Stimulated activated CD4-positive, alpha-beta T cell treated with anti-CD3 and anti-CD28 coated beads, Interleukin-12 subunit alpha, Interleukin-12 subunit beta, amount 100 ng/mL, for 48 hours (primary cell): ENCODE measurements at regions not wholly inside any gene's neighbourhood (a gene's known extent, or its start where the extent isn't known, plus 50 kb on each side); places are given as distances from the start of the nearest gene placed in this dataset.
A peak's percentile ranks its signal among the peaks of the same experiment; 100 is the strongest.

Experiments
- DNase-seq, 3 donors: peaks; one replicate each; pipeline ENCODE4 v3.0.0-alpha.2; 2020; ENCODE audit warnings: low read depth in 2 of 3, low spot score in 1 of 3

DNA sequence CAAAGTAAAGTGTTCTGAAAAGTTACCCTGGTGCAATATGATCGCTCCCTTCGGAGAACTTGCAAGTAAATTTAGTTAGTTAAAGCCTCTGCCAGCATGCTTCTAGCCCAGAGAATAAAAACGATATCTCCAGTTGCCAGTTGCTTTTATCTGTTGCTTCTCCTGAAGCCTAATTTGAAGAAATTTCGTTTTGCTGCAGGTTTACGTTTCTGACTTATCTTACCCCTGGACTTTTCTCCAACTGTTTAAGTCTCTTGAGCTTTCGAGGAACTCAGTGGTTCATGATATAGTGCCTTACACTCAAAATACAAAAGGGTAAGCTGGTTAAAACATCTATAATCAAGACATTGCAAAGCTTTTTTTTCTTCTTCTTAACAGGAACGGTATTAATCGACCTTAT, 131.1 kb downstream of the FAM161A start:
- no peak for DNase-seq

DNA sequence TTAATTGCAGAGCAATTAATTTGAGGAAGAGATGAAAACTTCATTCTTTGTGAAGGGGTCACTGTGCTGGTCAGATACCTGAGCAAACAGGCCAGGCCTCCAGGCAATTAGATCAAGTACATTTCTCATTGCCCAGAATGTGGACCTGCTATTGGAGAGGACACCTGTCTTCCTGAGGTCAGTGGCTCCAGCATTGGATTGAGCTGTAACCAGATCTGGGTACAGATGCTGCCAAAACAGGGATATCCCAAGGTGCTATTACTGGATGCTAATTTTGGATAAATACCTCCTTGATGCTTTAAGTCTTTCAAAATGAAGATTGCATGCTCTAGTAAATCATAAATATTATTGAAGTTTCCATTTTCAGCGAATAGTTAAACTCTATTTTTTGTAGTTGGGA, 131.5 kb downstream of the FAM161A start:
- no peak for DNase-seq

DNA sequence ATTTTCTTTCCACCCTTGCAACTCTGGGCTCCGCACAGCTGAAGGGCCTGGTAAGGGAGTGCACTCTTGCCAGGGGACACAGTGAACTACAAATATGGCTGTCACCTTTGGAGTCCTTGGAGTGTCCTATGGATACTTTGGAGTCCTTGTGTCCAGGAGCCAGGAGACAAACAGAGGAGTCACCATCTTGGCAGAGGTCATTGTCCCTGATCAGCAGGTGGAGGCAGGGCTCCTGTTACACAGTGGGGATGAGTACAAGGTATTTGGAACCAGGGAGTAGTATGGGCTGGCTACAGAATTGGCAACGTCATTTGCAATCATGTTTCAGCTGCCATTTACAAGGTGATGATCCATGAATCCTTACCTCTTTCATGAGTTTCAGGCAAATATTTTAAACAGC, 132.5 kb downstream of the FAM161A start:
- DNase-seq, result no peak

DNA sequence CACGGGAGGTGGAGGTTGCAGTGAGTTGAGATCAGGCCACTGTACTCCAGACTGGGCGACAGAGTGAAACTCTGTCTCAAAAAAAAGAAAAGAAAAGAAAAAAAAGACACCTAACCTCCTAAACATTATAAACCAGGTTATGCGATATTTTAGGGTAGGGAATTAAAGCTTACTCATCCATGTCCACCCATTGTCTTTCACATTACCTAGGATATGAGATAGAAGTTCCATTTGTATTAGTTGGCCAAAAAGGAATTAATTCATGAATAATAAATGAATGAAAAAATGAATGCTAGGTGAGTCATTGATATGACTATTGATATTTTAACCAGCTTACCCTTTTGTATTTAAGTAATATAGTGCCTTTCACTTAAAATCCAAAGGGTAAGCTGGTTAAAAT, 132.9 kb downstream of the FAM161A start:
- DNase-seq, result no peak

DNA sequence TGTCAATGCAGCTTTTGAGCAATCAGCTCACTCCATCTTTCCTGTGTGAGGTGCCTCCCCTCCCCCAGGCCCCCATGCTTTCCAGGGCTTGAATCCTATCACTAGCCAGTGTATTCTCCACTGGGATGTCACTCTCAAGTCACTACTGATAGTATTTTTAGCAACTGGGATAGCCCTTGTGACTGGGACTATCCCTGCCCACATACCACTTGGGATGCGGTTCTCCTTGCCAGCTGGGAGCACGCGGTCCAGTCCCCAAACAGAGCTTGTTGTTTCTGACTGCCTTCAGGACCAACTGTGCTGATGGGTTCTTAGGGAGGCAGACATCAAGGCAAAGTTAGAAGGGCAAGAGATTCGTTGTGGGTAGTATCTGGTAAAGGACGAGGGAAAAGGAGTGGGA, 134.9 kb downstream of the FAM161A start:
- no peak for DNase-seq

DNA sequence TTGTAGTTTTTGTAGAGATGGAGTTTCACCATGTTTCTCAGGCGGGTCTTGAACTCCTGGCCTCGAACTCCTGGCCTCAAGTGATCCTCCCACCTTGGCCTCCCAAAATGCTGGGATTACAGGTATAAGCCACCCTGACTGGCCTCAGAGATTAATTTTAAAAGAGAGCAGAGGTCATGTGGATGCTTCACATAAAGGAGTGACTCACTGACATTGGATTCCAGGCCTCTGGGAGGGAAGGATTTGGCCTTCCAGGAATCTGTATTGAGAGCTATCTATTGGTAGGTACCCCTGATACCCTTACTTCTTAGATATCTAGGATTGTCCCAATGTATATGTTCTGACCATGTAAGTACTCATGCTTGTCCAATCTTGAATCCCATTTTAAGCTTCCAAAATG, 138.4 kb downstream of the FAM161A start:
- no peak for DNase-seq

DNA sequence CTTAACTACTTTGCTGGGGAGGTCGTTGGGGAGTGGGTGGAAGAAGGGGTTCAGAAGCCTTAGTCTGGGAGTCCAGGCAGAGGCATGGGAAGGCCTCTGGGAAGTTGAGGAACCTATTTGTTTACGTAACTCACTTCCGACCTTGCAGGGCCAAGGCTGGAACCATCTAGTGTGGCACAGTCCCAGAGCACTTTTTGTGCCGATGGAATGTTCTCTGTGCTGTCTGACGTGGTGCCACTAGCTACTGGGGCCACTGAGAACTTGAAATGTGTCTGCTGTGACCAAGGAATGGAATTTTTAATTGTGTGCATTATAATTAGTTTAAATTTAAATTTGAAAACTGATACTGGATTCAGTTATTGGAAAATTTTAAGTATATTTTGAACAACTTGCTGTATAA, 139.7 kb downstream of the FAM161A start:
- no peak for DNase-seq

DNA sequence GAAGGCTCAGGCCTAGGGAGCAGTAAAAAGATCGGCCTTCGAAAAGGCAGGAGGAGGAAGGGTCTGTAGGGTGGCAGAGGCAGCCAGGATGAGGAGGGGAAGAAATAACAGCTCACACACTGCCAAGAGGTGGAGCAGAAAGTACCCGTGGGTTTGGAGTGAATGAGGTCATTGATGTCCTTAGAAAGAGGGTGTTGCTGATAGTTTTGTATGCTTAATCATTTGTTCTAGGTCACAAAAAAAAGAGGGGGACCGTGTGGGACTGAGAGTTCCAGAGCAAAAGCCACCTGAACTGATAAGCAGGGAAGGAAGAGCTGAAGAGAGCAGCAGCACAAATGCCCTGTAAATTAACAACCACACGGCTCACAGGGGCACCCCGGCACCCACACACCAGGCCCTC, 140.4 kb downstream of the FAM161A start:
- no peak for DNase-seq

DNA sequence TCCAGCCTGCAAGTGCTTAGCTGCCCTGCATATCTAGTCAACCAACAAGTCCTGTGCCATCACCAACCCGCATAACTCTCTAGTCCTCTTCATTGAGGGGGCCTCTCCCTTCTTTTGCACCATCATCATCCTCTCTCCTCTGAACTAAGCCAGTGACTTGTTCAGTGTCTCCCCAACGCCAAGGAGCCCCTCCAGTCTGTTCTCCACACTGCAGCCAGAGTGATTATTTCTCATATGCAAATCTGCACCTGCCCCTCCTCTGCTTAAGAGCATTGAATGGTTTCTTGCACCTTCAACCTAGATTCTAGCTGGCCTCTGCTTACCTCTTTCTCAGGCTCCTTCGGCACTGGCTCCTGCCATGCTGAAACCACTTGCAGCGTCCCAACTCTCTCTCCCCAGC, 141.8 kb downstream of the FAM161A start:
- no peak for DNase-seq

DNA sequence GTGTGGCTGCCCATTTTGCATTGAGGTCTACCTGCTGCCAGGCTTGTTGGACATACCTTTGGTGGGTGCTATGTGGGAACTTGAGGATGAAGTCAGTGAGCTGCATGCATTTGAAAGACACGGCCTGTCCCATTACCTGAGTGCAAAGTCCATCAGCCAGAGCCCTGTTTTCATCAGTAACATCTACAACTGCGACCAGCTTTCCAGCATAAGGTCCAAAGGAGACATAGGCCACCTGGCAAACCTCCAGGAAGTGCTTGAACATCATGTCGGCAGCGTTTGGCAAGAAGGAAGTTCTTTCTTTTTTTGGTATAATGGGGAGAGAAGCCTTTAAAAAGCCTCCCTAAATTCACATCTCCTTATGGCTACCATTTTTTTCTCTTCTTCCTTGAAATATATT, 143.1 kb downstream of the FAM161A start:
- no peak for DNase-seq

DNA sequence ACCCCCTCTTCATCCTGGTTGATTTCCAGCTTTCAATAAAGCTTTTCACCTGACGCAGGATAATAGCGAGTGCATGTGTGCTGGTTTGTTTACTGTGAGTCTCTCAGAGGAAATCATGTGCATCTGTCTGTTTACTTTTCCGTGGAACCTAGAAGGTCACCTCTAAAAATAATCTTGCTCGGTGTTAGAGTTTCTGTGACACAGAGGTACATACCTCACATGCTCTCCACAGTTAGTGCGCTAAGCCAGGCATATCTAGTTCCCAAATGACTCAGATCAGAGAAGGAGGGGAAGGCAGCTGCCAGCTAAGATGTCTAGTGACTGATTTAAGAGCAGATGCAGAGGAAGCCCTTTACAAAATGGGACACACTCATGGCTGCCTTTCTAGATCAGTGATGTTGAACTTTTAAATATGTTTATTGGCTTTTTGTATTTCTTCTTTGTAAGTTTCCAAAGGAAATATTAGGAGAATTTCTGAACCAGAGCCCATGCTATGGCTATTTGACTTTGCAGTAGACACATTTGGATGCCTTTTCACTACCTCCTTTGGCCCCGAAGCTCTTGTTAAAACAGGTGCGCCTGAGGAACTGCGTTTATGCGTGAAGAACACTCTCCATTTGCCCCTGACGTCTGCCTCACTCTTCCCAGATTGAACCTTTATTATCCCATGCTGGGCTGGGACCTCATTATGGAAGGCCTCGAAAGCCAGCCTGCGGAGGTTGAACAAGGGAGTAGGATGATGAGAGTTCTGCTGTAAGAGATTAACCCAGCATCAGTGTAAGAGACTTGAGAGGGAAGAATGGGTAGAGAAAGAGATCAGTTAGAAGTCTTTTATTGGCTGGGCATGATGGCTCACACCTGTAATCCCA, 145.6 kb downstream of the FAM161A start:
- peak in 1 of 3 donors; percentile 6 for DNase-seq

DNA sequence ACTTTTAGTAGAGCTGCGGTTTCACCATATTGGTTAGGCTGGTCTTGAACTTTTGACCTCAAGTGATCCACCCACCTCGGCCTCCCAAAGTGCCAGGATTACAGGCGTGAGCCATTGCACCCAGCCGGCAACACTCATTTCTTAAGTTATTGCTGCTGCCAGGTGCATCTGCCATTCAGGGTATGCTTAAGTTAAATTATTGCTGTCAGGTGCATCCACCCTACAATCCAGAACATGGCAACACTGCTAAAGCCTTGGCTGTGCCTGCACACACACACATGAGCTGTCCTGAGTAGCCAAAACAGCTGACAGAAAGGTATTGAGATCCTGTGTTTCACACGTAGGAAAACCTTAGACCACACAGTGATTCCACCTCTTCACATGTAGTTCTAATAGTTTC, 148.2 kb downstream of the FAM161A start:
- DNase-seq, result no peak

DNA sequence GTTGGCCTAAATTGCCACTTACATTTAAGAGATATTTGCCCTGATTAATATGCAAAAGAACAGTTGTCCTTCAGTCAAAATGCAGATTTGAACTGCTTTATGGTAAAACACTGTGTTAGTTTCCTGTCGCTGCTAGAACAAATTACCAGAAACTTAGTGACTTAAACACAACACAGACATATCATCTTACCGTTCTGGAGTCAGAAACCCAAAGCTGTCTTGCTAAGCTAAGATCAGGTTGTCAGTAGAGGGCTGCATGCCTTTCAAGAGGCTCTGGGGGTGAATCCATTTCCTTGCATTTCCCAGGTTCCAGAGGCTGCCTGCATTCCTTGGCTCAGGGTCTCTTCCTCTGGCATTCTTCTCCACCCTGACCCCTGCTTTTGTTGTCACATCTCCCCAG, 149.5 kb downstream of the FAM161A start:
- no peak for DNase-seq

DNA sequence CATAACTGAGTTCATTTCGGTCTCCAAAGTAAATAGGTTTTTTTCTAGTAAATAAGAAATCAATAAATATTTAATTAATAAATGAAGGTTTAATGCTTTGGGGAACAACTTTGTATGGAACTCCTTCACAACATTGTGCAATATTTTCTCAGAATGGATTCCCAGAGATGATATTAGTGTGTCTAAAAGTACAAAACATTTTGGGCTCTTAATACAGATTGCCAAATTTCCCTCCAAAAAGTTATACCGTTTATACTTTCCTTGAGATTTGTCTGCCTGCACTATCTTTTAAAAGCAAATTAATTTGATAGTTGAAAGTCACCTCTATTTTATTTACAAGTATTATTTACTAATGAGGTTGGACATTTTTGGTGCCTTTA, 151.8 kb downstream of the FAM161A start:
- no peak for DNase-seq

DNA sequence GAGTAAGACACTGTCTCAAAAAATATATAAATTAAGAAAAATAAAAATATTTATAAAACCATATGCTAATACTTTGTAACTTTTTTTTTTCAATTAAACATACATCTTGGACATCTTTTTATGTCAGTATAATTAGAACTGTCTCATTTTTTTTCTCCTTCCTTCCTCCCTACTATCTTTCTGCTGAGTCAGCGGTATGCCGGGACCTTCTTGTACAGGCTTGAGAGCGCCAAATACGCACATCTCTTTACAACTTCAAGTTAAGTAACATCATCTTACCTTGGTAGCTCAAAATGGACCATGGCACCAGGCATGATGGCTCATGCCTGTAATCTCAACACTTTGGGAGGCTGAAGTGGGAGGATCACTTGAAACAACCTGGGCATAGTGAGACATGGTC, 153.4 kb downstream of the FAM161A start:
- no peak for DNase-seq

DNA sequence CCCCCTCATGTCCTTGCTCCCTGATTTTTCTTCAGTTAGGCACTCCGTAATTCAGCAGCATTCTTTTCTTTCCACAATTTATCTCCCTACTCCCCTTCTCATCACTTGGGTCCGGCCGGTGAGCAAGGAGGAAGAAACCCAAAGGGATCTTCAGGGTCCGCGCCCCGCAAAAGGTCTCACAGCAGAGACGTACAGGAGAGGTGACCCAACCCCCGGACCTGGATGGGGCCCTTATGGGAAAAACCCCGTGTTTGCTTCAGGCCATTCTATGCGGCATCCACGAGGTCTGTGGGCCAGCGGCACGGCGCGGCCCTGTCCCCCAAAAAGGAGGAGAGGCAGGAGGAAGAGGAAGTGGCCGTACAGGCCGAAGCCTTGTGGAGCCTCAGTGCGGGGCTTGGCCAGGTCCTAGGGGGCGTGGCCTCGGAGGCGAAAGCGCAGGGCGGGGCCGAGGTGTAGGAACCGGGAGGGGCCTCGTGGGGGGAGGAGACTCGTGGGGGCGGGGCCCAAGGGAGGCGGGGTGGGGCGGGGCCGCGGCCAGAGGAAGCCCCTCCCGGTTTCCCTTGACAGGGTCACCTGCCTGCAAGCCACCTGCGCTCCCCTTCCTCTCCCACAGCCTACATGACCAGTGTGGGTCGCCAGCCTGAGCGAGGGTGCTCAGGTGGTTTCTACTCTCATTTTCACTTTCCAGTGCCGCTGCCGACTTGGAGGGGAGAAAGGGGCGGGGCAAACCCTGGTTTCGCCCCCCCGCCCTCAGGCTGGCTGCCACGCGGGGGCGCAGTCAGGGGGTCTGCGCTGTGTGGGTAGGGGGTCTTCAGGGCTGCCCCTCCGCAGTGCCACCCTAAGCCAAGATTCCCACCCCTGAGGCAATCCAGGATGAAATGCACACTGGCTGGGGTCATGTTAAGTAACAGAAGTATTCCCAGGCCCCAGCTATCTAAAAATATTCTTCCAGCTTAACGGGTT, 156.4 kb upstream of the XPO1 start:
- peak; percentile 71 to 86 (median 80) for DNase-seq

DNA sequence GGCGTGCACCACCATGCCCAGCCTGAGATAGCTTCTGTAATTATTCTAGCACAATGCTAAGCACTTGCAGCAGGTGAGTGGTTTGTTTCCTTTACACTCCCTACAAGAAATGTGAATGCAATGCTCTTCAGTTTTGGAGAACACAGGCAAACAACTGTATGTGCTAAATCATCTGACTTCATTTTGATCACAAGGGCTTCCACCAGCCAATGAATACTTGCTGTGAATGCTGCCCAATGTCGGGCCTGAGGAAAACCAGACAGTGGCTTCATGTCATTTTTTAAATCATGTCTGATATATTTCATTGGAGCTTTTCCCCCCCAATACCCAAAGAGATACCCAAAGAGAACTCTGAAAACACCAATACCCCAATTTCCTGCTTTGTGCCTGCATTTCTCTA, 155.6 kb upstream of the XPO1 start:
- no peak for DNase-seq

DNA sequence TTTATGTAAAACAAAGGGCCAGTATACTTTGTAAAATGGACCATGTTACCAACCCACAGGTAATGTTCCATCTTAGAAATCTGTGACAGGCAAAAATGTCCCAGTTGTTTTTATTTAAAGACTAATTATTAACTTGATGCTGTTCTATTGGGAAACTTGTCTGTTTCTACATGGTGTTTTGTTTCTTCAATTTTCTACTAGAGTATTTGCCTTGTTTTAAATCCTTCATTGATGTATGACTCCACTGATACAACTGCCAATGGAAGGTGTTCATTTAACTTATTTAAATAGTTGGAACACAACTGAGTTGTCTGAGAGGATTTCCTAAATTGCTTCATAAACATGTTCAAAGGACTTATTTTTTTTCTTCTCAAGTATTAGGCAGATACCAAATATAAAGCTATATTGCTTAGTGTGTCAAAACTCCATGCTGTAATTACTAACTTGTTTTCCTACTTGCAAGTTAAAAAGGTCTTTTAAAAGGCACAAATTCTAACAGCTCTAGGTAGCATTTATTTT, 152.0 kb upstream of the XPO1 start:
- no peak for DNase-seq

DNA sequence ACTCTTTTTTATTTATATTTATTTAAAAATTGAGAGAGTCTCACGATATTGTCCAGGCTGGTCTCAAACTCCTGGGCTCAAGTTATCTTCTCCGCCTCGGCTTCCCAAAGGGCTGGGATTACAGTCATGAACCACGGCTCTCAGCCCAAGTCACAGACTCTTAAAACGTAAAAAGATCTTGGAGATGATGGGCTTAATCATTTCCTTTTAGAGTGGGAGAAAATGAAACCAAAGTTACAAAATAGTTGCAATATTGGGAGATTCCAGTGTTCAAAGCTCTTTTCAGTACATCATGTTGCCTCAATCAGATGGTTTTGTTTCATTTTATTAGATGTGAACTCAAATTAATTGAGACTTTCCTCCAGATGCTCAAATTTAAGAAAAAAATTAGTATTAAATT, 151.4 kb upstream of the XPO1 start:
- DNase-seq, result no peak

DNA sequence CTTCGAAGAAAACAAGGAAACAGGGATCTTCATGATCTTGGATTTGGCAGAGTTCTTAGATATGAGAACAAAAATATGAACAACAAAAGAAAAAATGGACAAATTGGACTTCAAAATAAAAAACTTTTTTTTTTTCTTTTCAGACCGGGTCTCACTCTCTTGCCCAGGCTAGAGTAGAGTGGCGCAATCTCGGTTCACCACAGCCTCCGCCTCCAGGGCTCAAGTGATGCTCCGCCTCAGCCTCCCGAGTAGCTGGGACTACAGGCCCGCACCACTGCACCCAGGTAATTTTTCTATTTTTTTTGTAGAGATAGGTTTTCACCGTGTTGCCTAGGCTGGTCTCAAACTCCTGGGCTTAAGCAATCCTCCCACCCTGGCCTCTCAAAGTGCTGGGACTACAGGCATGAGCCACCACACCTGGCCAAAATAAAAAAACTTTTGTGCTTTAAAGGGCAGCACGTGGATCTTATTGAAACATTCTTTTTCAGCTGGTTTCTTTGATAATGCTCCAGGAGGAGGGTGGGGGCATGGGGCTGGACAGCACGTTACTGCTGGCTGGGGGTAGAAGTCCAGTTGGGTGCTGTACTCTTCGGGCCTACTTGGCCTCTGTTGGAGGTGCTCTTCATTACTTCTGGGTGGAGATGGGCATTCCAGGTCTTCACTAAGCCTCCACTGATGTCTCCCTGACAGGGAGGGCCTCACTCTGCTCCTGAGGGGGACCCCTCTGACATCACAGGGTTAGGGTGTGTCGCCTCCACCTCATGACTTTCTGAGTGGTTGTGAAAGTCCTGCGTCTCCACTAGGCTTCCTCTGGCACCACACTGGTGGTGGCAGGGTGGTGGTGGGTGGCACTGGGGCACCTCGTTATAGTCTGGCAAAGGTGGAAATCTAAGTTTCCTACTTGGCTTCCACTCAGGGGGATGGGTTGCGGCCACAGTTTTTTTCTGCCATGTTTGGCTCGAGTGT, 150.5 kb upstream of the XPO1 start:
- no peak for DNase-seq

DNA sequence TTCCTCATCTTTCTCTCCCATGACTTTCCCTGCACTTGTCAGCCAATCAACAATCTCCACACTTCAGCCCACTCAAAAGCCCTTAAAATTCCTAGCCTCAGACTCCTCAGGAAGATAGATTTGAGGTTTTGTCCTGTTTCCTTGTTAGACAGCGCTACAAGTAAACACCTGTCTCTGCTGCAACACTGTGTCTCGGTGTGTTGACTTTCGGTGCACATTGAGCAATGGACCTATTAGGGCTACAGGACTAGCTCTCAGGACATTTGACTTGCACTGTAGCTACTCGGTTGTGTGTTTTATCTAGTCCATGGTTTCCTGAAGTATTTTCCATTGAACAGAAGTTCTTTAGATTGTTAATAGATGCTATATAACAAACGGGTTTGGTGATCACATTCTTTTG, 140.9 kb upstream of the XPO1 start:
- DNase-seq, result no peak
